DOHH2 (cell line): ENCODE measurements at regions not wholly inside any gene's neighbourhood (a gene's known extent, or its start where the extent isn't known, plus 50 kb on each side); places are given as distances from the start of the nearest gene placed in this dataset.
"Not testable (repeated sequence)": the region's sequence is repeated elsewhere in the genome, so short reads cannot be mapped to it uniquely, and the experiment has no call there.

Experiments
- H3F3A ChIP-seq: fragments of 200-600 bp; sonication (generic), shearing (Covaris generic); 2 replicates; pipeline ENCODE4 v1.6.0; 2016; ENCODE audit warnings: antibody characterized with exemption, mild to moderate bottlenecking; ENCODE audit not compliant: control insufficient read depth, insufficient read depth
- H3K27ac ChIP-seq: fragments of 200-600 bp; sonication (generic); 2 replicates; pipeline ENCODE4 v1.5.1; 2014; ENCODE audit warnings: low read depth, mild to moderate bottlenecking, low read length, moderate library complexity
- H3K27me3 ChIP-seq: fragments of 200-600 bp; sonication (generic); 2 replicates; pipeline ENCODE4 v1.6.1; 2014; ENCODE audit warnings: mild to moderate bottlenecking, low read length, mixed read lengths; ENCODE audit not compliant: control insufficient read depth
- H3K36me3 ChIP-seq: fragments of 200-600 bp; sonication (generic); 2 replicates; pipeline ENCODE4 v1.6.1; 2014; ENCODE audit warnings: mild to moderate bottlenecking, low read length, moderate library complexity, mixed read lengths; ENCODE audit not compliant: control insufficient read depth
- H3K4me1 ChIP-seq: fragments of 200-600 bp; sonication (generic); 2 replicates; pipeline ENCODE4 v1.6.1; 2014; ENCODE audit warnings: mild to moderate bottlenecking, low read length, mixed read lengths; ENCODE audit not compliant: control insufficient read depth
- H3K4me2 ChIP-seq: fragments of 200-600 bp; sonication (generic); 2 replicates; pipeline ENCODE4 v1.6.0; 2014; ENCODE audit warnings: mild to moderate bottlenecking, low read length, moderate library complexity
- H3K4me3 ChIP-seq: fragments of 200-600 bp; sonication (generic); 2 replicates; pipeline ENCODE4 v1.5.1; 2014; ENCODE audit warnings: mild to moderate bottlenecking, low read length, mixed read lengths
- H3K79me2 ChIP-seq: fragments of 200-600 bp; sonication (generic); 2 replicates; pipeline ENCODE4 v1.6.1; 2014; ENCODE audit warnings: mild to moderate bottlenecking, low read length, mixed read lengths; ENCODE audit not compliant: control insufficient read depth
- H3K9me2 ChIP-seq: fragments of 200-600 bp; sonication (generic); replicated peaks from 2 replicates; pipeline ENCODE4 v1.6.1; 2014; ENCODE audit warnings: mild to moderate bottlenecking, low read length, mixed read lengths; ENCODE audit not compliant: control insufficient read depth
- H3K9me3 ChIP-seq: fragments of 200-600 bp; sonication (generic); 2 replicates; pipeline ENCODE4 v1.6.1; 2014; ENCODE audit warnings: antibody characterized with exemption, low read length, mixed read lengths; ENCODE audit not compliant: control insufficient read depth, insufficient read depth
- H4K20me1 ChIP-seq: fragments of 200-600 bp; sonication (generic); 2 replicates; pipeline ENCODE4 v1.6.0; 2014; ENCODE audit warnings: low read depth, mild to moderate bottlenecking, antibody characterized with exemption, low read length, moderate library complexity; ENCODE audit not compliant: control insufficient read depth, insufficient read depth
- CTCF ChIP-seq: fragments of 200-600 bp; sonication (generic); IDR thresholded peaks from one replicate; pipeline ENCODE4 v1.5.1; 2014; ENCODE audit warnings: antibody characterized with exemption, mild to moderate bottlenecking, low read depth, low read length; ENCODE audit not compliant: poor library complexity, severe bottlenecking
- EZH2phosphoT487 ChIP-seq: fragments of 200-600 bp; sonication (generic); IDR thresholded peaks from 2 replicates; pipeline ENCODE4 v1.6.1; 2017; ENCODE audit warnings: borderline replicate concordance, mild to moderate bottlenecking, antibody characterized with exemption, low read length, moderate library complexity, mixed read lengths

DNA sequence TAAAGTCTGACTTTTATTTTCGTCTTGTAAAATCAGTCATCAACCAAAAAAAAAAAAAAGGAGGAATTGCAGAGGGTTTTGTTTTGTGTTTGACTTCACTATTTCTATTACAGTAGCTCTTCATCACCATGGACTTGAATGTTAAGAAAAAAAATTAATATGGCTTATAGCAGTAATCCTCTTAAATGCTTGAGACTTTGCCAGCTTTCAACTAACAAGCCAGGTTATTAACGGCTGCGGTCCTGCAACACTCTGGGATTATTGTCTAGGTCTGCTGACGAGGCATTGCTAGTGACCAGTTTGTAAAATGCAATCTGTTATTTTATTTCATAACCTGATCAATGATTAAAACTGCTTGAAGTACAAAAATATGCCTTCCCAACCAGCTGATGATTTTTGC lies 647.2 kb upstream of the KLHL1 start:
- H3K79me2 ChIP-seq: no peaks in the 10 kb centered on the region
- H3K9me2 ChIP-seq: no peaks in the 10 kb centered on the region
- H3K9me3 ChIP-seq: no peaks in the 10 kb centered on the region
- no peaks in the 10 kb centered on the region for H3K4me1 ChIP-seq
- H3F3A ChIP-seq: no peaks in the 10 kb centered on the region
- no peak overlapping the region for H3K27ac ChIP-seq
- H3K4me2 ChIP-seq: no peak overlapping the region
- no peak overlapping the region for H3K4me3 ChIP-seq
- TF ChIP-seq CTCF (no peak), EZH2phosphoT487 (no peak)
- H3K36me3 ChIP-seq: no peaks in the 10 kb centered on the region
- H3K27me3 ChIP-seq: no peaks in the 10 kb centered on the region
- H4K20me1 ChIP-seq: no peaks in the 10 kb centered on the region

- Histone ChIP-seq H3K27me3 (no peaks in the 10 kb centered on the region), H3K79me2 (no peaks in the 10 kb centered on the region), H3K9me3 (no peaks in the 10 kb centered on the region), H3K4me1 (no peaks in the 10 kb centered on the region), H3K36me3 (no peaks in the 10 kb centered on the region), H4K20me1 (no peaks in the 10 kb centered on the region), H3K27ac (no peak overlapping the region), H3F3A (no peaks in the 10 kb centered on the region), H3K4me2 (no peak overlapping the region), H3K9me2 (no peaks in the 10 kb centered on the region), H3K4me3 (no peak overlapping the region)
- TF ChIP-seq CTCF (no peak), EZH2phosphoT487 (no peak)
These were observed 639.0 kb upstream of the KLHL1 start for GRCh38 chr13:70747262-70747661.

DNA sequence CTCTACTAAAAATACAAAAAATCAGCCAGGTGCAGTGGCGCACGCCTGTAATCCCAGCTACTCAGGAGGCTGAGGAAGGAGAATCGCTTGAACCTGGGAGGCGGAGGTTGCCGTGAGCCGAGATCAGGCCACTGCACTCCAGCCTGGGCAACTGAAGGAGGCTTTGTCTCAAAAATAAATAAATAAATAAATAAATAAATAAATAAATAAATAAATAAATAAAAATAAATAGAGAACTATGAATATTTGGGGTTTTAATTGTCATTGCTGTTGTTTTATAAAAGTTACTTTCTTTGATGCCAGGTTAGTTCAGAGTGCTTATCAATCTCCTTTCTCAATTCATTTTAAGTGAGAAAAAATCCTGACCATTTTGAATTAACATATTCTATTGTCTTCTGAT lies 638.2 kb upstream of the KLHL1 start:
- not testable (repeated sequence) for H3F3A ChIP-seq, H3K9me3 ChIP-seq, H3K4me2 ChIP-seq, H3K9me2 ChIP-seq, H3K79me2 ChIP-seq, H3K36me3 ChIP-seq, H4K20me1 ChIP-seq, H3K27me3 ChIP-seq, H3K4me3 ChIP-seq, H3K4me1 ChIP-seq, H3K27ac ChIP-seq

DNA sequence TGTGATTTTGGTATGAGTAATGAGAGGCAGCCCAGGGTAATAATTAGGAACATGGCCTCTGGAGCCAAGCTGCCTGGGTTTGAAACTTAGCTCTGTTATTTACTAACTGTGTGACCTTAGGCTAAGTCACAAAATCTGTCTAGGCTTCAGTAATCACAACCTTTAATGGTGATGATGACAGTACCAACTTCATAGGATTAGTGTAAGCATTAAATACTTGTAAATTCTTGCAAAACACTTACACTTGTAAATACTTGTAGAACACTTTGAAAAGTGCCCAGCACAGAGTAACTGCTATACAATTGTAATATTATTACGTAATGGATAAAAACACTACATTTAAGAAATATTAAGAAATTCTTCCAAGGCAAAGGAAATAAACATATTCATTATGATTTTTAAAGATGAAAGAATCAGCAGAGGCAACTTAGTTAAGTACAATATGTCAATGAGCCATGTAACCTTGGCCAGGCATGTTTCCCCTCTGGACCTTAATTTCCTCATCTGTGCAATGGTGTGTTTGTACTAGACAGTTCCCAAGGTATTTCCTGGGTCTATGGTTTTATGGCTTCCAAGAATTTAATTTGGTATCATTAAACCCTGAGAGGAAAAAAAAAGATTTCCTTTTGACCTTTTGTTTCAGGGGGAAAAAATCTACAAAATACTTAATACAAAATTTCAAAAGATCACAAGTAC lies 628.5 kb upstream of the KLHL1 start:
- no peak overlapping the region for H3K4me3 ChIP-seq
- H3K4me1 ChIP-seq: no peaks in the 10 kb centered on the region
- H4K20me1 ChIP-seq: no peaks in the 10 kb centered on the region
- no peaks in the 10 kb centered on the region for H3F3A ChIP-seq
- H3K36me3 ChIP-seq: no peaks in the 10 kb centered on the region
- H3K9me3 ChIP-seq: no peaks in the 10 kb centered on the region
- H3K27ac ChIP-seq: no peak overlapping the region
- H3K79me2 ChIP-seq: no peaks in the 10 kb centered on the region
- H3K4me2 ChIP-seq: no peak overlapping the region
- no peaks in the 10 kb centered on the region for H3K9me2 ChIP-seq
- no peaks in the 10 kb centered on the region for H3K27me3 ChIP-seq
- TF ChIP-seq EZH2phosphoT487: no peak
- TF ChIP-seq CTCF: no peak
